NCI-H345 (cell line): ENCODE measurements at regions not wholly inside any gene's neighbourhood (a gene's known extent, or its start where the extent isn't known, plus 50 kb on each side); places are given as distances from the start of the nearest gene placed in this dataset.
A peak's percentile ranks its signal among the peaks of the same experiment; 100 is the strongest.

ENCODE experiments used
- DNase-seq: peaks from one replicate; lab custom pipeline; 2025; lab: John Stamatoyannopoulos, UW

DNA sequence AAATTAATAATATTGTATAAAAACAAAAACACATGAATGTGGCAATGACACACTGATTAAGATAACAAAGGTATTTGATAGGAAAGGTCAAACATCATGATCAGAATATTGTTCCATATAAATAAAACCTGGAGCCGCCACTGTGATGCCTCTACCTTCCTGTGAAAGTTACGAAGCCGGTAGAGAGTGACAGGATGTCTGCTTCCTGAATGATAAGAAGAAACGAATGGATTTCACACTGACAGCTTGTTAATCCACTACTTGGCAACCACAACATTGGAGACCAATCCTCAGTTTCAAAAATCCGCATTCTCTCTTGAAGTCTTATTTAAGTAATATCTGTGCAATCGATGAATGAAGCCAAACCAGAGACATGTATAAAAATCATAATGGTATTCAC lies 315.1 kb downstream of the HDGFL1 start:
- no peak for DNase-seq

DNA sequence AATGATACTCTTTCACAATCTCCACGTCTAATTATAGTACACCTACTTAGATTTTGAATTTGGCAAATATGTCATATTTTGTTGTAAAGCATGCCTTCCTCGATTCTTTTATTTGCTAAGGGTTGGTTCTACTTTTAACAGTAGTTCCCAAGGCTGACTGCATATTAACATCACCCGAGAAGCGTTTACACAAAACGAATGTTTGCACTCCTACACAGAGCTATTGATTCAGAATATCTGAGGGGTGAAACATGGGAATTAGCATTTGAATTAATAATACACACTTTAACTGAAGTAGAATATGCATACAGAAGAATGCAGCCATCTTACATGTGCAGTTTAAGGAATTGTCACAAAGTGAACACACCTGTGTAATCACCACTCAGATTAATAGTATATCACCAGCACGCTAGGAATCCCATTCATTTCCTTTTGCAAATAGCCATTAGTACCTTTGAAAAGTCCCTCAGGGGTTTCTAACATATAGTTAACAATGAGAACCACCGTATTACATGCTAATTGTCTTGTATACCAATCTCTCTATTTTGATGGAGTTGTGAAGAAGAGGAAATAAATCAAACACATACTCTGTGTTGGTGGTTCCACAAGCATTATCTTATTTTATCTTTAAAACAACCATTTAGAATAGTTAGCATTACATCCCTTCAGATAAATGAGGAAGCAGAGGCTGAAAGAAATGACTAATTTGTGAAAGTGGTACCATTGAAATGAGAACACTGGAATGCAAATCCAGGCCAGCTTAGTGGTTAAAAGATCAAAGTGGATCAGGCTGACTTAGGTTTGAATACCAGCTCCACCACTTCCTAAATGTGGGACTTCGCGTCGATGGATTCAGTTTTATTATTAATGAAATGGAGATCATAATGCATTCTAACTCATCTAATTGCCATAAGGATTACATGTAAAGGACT lies 317.6 kb downstream of the HDGFL1 start:
- peak; percentile 77 for DNase-seq

DNA sequence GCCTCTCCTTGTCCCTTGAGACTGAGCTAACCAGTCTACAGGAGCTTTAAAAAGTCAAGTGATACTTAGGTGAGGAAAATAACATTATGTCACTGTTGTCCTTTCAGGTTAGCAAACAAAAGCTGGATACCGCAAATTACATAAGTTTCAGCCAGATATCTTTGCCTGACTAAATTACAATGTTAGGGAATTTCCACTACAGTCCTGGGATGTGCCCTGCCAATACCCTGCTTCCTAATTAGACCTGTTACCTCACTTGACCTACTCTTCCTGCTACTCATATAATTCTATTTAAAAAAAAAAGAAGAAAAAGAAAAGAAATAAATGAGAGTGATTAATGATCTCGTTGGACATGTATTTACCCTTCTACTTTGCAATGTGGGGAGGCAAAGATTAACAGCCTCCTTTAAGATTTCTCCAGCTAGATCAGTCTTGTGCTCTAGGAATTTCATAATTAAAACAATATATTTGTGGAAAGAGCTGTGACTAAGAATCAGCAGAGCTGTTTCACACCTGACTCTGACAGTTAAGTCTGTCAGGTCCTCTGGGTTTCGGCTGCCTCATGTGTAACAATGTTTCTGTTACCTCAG lies 318.9 kb downstream of the HDGFL1 start:
- DNase-seq: peak; percentile 55

DNA sequence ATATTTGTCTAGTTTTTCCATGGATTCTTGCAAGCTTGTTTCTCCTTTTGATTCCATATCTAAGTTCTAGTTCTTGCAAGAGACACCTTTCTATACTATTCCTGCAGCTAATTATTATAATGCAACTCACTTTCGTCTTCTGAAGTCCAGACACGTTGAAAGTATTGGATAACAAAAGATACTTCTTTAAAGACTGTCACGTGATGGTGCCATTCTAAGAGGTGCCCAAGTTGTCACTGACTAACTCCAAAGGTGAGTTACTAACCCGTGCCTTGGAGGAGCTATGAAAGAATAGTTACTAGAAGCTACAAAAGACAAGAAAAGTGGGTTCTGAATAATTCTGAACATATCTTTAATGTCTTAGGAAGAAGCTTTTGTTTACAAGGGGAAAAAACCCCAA lies 322.6 kb downstream of the HDGFL1 start:
- no peak for DNase-seq

DNA sequence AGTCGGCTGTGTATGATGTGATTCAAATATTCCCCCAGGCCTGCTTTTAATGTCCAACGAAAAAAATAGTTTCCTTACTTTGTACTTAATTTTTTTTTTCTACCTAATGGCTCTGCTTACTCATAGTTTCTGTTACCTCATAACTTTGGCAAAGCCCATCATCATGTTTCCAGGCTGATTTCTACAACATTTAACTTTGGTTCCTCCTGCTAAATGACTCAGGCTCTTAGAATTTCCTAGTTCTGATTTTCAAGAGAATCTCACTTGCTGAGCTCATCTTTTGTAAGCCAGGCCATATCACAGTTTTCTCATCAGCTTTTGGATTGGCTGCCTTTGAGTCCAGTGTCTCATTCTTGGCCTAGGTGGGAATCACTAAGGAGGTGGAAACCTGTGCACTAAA lies 323.1 kb downstream of the HDGFL1 start:
- DNase-seq: no peak

DNA sequence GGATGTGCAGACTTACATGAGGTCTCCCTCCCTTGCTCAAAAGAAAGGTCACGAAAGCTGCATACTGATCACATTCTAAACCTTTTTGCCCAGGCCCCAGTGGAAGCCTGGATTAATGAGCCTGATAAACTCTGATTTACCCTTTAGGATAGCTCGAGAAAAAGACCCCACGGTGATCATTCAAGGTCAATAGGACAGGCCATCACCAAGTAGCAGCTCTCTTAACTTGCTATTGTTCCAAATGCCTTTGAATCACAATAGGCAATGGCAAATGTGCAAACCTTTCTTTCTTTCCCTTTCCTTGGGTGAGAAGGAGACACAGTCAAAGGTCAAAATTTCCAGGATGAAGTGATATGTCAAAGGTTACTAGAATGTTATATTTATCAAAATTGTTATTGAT lies 327.3 kb downstream of the HDGFL1 start:
- DNase-seq: no peak

DNA sequence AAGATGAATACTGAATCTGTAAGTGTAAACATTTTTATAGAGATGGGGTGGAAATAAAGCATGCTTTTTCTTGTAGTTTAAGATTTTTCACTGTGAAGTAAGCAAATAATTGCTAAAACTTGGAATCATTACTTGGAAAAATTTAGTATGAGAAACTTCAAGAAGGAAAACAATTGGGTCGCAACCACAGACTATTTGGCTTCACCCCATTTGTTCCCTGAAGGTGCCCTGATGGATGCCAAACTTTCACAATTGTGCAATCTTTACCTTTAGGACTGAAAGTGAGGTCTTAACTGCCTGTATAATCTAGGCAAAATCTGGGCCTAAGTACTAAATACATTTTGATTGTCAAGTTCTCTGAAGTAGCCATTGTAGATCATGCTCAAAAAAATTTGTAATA lies 330.1 kb downstream of the HDGFL1 start:
- no peak for DNase-seq

DNA sequence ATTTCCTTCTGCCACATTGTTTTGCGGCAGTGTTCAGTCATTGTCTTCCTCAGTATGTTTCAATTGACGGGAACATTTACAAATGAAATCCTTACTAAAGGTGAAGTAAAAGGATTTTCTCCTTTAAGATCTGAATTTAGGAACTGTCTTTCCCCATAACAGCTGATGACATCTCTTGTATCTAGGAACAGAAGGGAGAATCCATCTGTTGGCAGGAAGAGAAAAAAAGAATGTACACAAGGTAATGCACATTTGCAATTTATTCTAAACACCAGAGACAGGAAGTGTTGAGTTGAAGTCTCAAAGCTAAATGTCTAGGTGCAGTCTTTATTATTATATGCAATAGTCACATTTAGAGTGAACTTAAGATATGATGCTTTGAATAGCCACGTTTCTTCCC lies 334.5 kb downstream of the HDGFL1 start:
- DNase-seq: no peak

DNA sequence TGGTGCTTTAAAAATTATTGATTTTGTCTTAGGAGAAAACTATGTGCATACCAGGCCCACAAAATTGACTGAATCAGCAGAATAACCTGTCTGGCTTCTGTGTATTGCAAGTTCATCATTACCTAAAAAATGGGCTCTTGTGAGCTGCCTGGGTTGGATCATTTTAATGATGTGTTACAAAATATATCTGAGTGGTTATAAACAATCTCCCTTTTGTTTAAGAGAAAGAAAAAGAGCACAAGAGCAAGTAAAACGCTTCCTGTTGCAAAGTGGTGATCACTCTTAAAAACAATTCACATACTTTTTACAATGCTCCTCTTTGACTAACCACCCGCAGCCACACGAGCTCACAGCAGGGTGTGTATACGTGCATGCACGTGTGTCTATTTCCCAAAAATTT lies 335.1 kb downstream of the HDGFL1 start:
- peak; percentile 51 for DNase-seq

DNA sequence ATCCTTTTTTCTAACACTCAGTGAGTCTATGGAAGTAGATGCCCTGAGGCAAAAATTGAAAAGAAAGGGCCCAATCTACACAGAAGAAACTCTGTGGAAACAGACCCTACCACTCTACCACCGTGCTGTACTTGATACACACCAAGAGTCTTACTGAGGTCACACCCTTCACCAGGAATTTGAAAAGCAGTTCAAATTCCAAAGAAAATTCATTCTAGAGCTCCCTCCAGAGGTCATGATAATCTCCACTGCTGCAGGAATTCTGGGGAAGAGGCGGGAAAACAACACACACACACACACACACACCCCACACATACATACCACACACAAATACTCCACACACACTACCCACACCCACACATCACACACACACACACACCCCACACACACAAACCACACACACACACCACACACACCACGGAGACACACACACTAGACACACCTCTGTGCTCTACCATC lies 336.8 kb downstream of the HDGFL1 start:
- no peak for DNase-seq

DNA sequence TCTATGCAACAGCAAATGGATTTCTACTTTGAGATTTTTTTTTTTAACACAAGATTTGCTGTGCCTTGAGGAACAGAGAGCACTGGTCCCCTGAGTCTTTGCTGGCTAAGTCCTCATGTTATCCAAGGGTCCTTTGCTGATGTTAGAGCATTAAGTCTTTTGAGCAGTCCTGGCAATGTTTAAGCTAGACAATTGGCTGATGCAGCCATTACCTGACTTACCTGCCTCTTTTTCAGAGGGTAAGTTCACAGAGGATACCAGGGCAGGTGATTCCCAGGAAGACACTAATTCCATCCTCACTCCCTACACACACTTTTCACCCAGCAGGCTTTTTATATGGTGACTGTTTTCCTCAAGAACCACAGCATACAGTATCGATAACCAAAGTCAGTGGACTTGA lies 337.7 kb downstream of the HDGFL1 start:
- no peak for DNase-seq

DNA sequence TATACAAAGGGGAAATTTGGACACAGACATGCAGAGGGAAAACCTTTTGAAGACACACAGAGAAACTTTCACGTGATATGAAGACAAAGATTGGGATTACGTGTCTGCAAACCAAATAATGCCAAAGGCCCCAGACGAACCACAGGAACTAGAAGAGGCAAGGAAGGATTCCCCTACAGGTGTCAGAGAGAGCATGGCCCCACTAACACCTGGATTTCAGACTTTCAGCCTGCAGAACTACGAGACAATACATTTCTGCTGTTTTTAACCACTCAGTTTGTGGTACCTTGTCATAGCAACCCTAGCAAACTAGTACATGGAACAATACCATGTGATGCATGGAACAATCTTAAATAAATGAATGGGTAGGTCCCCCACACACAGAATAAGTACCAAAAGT lies 341.0 kb downstream of the HDGFL1 start:
- no peak for DNase-seq

DNA sequence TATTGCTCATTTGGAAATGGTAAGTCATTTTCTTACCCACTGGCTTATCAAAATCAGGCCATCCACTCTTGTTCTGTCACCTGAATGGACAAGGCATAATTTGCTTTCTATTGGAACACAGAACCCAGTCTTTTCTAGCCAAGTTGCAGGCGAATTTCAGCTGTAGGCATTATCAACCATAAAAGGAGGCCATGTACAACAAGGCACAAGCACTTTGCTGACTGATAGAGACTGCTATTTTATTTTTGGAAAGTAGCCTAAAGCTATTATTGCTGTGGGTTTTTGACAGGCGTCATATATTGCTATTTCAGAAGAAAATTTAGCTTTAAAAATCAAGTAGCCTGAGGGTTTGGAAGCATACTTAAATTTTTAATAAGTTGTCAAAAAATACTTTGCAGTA lies 344.2 kb downstream of the HDGFL1 start:
- DNase-seq: no peak

DNA sequence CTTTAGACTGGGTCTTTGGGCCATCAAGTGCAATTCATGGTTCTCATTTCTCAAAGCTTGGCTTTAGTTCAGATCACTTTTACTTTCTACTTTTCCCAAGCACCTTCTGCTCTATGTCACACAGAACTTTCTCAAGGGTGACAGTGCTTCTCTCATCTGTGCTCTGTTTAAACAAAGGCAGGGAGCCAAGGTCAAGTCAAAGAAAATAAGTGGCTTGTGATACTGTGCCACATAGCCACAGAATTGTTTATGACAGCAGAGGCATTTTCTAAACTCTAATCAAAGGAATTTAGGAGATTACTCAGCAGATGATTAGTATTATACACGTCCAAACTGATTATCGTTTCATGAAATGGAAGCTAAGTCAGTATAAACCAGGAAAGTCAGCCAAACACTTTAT lies 348.0 kb downstream of the HDGFL1 start:
- no peak for DNase-seq

DNA sequence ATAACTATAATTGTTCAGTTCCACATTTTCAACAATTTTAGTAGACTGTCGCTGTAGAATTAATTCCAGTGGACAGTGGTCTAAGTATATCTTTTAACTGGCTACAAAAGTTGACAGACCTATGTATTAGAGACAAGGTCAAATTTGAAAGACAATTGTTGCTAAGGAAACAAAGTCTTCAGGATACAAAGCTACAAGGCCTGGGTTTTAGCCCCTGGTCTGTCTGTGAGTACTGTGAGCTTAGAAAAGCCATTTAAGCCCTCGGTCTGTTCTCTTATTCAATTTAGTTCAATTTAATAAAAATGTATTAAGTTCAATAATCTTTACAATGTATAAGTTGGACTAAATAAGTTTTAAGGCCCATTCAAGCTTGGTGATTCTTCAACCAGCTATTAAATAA lies 352.5 kb downstream of the HDGFL1 start:
- no peak for DNase-seq

DNA sequence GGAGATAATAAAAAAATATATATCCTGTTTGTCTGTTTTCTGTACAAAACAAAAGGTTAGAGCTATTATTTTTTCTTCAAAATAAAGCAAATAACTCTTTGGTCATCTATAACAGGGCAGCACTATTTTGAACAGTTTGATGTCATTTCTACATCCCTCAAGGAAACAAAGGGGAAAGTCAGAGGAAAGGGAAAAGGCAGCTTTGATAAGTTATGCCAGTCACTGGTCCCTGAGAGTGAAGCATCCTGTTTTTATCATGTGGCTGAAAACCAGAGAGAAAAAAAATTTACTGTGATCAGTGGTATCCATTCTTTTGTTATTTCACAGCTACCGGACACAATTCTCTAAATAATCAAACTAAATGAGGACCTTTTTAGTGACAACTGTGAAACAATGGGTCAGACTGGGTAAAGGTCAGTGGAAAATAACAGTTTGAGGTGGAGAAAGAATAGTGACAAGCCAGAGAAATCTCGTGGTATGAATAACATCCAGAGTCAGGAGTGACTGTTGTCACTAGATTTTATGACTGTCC lies 356.0 kb downstream of the HDGFL1 start:
- DNase-seq: no peak

DNA sequence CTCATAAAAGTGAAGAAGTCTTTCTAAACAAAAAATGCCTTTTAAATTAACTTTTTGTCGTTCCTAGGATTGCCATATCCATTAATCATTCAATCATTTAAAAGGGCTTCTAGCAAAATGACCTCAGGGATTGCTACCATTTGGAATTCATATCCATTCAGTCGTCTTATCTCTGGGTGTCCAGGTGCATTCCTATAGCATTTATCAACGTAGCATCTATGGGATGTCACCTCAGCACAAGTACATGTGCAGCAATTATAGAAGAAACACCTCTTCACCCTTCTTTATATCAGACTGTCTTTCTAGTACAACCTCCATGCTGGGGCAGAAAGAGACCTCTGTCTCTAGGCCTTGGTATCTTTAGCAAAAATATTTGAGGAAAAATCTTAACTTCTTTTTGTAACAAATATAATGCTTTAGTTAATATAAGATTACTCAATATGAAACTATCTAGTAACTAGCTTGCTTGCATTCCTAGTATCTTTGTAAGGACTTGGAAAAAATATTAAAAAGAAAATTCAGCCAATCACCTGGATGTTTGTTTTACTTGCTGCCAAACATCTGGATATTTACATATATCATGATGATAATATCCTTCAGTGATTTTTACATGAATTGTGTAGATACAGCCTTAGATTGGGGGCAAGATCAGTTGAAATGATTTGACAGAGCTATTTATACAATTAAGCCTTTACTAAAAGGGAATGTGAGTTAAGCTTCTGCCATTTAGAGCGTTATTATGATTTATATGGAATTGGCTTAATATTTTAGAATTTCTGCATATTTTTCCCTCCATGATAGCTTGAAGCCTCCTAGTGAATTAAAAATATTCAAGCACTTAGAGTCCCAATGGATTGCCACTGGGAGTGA lies 356.8 kb downstream of the HDGFL1 start:
- DNase-seq: no peak

DNA sequence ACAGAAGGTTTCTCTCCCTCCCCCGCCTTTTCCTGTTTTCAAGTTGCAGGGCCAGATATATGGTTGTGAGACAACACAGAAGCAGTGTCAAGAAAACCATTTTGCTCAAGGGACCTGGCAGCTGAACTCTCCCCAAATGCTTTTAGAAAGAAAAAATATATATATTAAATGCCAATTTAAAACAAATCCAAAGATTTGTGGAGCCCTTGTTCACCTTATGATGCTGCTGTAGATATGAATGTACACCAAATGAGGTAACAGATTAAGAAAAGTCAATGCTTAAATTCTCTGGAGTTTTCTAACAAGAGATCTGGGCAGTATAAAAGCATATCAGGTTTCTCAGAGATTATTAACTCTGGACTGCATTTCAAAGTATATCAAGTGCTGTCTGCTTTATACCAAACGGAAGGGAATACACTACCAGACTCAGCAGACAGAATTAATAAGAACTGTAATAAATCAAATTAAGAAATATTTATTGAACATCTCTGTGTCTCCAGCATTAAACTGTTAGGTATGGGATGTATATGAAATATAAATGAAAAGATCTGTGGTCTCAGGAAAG lies 357.5 kb downstream of the HDGFL1 start:
- DNase-seq: no peak

DNA sequence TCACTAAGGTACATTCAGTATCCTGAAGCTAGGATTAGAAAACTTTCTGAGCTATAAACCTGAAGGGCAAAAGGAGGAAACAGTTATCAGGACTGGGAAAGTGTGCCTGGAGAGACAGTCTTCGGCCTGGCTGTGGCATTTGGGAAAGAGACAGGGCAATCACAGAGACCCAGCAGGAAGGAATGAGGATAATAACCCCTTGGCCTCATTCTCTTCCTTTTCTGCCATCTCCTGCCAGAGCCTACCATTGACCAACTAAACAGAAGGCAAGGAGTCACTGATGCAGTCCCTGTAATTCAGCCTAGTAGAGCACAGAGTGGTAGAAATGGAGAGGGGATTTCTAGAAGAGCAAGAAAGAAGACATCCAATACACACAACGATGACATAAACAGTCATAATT lies 359.4 kb downstream of the HDGFL1 start:
- DNase-seq: no peak

DNA sequence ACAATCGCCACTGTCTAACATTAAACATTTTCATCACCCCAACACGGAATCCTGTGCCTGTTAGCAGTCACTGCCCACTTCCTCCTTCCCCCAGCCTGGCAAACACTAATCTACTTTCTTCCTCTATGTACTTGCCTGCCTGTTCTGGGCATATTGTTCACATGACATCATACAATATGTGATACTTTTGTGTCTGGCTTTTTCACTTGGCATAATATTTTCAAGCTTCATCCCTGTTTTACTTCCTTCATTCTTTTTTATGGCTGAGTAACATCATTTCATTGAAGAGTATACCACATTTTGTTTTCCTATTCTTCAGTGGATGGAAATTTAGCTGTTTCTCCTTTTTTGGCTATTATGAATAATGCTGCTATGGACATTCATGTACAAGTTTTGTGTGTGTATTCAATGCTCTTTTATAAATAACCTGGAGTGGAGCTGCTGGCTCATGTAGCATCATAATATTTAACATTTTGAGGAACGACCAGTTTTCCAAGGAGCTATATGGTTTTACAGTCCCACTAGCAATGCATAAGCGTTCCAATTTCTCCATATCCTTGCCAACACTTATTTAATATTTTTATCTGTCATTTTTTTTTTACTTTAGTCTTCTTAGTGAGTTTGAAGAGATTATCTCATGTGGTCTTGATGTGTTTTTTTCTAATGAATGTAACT lies 360.1 kb downstream of the HDGFL1 start:
- DNase-seq: no peak

DNA sequence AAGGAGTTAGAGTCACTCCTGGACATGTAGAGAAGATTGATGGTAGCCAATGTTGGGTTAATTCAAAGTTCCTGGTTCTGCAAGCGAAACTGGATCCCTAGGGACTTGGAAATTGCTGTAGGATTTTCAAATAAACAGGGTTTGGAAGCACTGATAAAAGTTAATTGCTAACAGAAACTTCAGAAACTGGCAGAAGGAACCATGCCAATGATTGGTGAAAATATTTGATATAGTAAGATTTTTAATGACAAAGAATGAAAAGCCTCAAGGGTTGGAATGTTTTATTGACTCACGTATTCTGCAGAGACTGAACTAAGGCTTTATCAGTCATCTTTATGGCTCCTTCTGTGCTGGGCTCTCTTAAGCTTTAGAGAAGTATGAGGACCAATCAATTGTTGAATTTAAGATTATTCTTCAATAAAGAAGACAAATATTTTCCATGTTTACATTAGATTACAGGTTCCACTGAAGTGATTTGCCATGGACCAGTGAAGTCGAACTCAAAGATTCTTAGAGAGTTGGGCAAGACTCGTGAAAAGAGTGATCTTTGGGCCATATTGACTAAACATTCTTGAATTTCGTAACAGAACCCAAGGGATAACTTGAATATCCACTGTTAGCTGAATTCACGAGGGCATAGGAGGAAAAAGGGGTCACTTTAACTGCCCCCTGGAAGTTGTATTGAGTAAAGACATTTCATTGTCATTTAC lies 371.4 kb downstream of the HDGFL1 start:
- no peak for DNase-seq
